Glutamatergic neuron (in vitro differentiated cells): ENCODE measurements at regions not wholly inside any gene's neighbourhood (a gene's known extent, or its start where the extent isn't known, plus 50 kb on each side); places are given as distances from the start of the nearest gene placed in this dataset.
A peak's percentile ranks its signal among the peaks of the same experiment; 100 is the strongest.

Source experiments
- DNase-seq: peaks from one replicate; pipeline ENCODE4 v3.0.0; 2022
- H3K27ac Mint-ChIP-seq: one replicate; pipeline ENCODE4 v1.8.0; 2020; ENCODE audit warnings: mild to moderate bottlenecking, mixed read lengths, inconsistent platforms; ENCODE audit not compliant: unreplicated experiment
- H3K27me3 Mint-ChIP-seq: one replicate; pipeline ENCODE4 v1.8.0; 2020; ENCODE audit warnings: mild to moderate bottlenecking, moderate library complexity, mixed read lengths, inconsistent platforms; ENCODE audit not compliant: unreplicated experiment
- H3K36me3 Mint-ChIP-seq: one replicate; pipeline ENCODE4 v1.8.0; 2020; ENCODE audit warnings: mild to moderate bottlenecking, mixed read lengths, inconsistent platforms; ENCODE audit not compliant: unreplicated experiment
- H3K4me1 Mint-ChIP-seq: one replicate; pipeline ENCODE4 v1.8.0; 2020; ENCODE audit warnings: mild to moderate bottlenecking, low read depth, mixed read lengths, inconsistent platforms; ENCODE audit not compliant: unreplicated experiment
- H3K4me3 Mint-ChIP-seq: one replicate; pipeline ENCODE4 v1.8.0; 2020; ENCODE audit warnings: mild to moderate bottlenecking, mixed read lengths, inconsistent platforms; ENCODE audit not compliant: unreplicated experiment
- H3K9me3 Mint-ChIP-seq: one replicate; pipeline ENCODE4 v1.8.0; 2020; ENCODE audit warnings: mild to moderate bottlenecking, moderate library complexity, mixed read lengths, inconsistent platforms; ENCODE audit not compliant: unreplicated experiment
- CTCF ChIP-seq: fragments of 200-600 bp; sonication (generic); IDR thresholded peaks from one replicate; pipeline ENCODE4 v1.5.0; 2021; ENCODE audit not compliant: partially characterized antibody, unreplicated experiment

DNA sequence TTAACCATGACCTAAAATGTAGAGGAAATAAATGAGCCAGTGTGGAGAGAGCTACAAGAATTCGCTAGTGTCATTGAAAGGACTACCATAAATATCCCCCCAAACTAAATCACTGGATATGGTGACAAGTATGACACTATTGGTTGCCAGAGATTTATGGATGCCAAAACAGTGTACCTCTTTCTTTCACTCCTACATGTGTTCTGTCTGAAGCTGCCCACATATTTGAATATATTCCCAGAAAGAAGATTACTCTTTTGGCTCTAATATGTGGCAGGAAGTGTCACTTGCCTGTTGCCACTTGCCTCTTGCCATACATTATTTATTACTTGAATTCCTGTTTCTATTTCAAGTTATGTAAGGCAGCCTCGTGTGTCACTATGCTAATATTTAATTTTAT, 1573.6 kb downstream of the TECRL start:
- DNase-seq = no peak
- no peaks in the 10 kb centered on the region for H3K27me3 Mint-ChIP-seq
- H3K27ac Mint-ChIP-seq = no peak overlapping the region
- no peaks in the 10 kb centered on the region for H3K9me3 Mint-ChIP-seq
- no peaks in the 10 kb centered on the region for H3K4me1 Mint-ChIP-seq
- H3K4me3 Mint-ChIP-seq = no peak overlapping the region
- peaks cover 4% of the 10 kb centered on the region for H3K36me3 Mint-ChIP-seq
- TF ChIP-seq CTCF = no peak

GRCh38 chr4:62822306-62822705, 1586.9 kb downstream of the TECRL start:
- Mint-ChIP-seq H3K4me1 (peaks cover 9% of the 10 kb centered on the region), H3K9me3 (peaks cover 4% of the 10 kb centered on the region), H3K4me3 (no peak overlapping the region), H3K36me3 (no peaks in the 10 kb centered on the region), H3K27ac (peak overlapping the region; percentile 56), H3K27me3 (no peaks in the 10 kb centered on the region)
- DNase-seq = no peak
- TF ChIP-seq CTCF = no peak

DNA sequence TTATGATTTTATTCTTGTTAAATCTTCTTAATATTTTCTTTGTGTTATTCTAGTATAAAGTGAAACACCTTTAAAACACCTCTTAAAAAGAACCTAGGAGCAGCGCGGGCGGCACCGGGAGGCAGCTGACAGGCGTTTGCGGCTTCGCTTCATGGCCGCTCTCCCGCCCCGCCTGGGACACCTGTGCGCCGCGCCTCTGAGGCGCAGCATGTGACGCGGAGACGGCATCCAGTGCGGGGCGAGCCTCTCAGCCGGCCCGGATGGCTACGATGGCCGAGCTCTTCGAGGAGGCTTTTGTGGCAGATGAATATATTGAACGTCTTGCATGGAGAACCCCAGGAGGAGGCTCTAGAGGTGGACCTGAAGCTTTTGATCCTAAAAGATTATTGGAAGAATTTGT, 1592.7 kb downstream of the TECRL start:
- TF ChIP-seq CTCF = no peak
- H3K27ac Mint-ChIP-seq = no peak overlapping the region
- no peak overlapping the region for H3K4me3 Mint-ChIP-seq
- no peaks in the 10 kb centered on the region for H3K36me3 Mint-ChIP-seq
- DNase-seq = no peak
- no peaks in the 10 kb centered on the region for H3K27me3 Mint-ChIP-seq
- no peaks in the 10 kb centered on the region for H3K4me1 Mint-ChIP-seq
- H3K9me3 Mint-ChIP-seq = no peaks in the 10 kb centered on the region

DNA sequence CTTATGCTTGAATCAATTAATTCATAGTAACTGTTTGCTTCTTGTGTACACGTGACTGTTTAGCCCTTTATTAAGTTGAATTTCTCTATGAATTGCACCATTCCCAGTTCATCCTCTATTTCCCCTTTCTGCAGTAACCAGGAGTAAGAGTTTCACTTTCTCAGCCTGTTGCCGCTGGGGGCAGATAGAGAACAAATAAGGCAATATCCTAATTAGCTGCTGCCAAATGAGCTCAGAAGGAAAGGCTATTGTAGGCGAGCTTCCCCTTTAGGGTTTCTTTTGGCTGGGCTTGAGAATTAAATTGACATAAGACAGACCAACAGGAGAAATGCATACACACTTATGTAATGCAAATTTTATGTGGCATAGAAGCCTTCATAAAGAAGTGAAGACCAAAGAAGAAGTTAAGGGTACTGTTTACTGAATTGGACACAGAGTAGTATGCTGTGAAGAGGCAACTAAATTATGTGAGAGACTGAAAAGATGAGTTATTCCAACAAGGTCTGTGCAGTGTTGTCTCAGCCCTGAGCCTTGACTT, 1594.7 kb downstream of the TECRL start:
- TF ChIP-seq CTCF = no peak
- no peaks in the 10 kb centered on the region for H3K9me3 Mint-ChIP-seq
- H3K27ac Mint-ChIP-seq = no peak overlapping the region
- no peaks in the 10 kb centered on the region for H3K4me1 Mint-ChIP-seq
- H3K36me3 Mint-ChIP-seq = no peaks in the 10 kb centered on the region
- H3K27me3 Mint-ChIP-seq = no peaks in the 10 kb centered on the region
- H3K4me3 Mint-ChIP-seq = no peak overlapping the region
- no peak for DNase-seq

DNA sequence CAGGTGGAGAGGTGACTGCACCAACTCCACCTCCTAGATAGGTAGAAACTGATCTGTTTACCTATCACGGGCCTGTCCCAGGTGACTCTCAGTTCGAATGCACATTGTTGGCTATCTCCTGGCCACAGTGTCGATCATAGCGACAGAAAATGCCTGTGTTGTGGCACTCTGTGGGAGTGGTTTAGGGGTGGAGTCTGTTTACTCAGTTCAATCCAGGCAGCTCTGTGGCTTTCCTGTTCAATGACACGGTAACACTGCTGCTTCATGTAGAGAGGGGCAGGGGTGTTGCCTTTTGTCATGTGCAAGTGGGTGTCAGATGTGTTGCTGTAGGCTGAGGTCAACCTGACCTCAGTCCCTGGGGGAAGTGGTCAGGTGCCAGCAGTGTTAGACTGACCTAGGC, 1602.4 kb downstream of the TECRL start:
- H3K27ac Mint-ChIP-seq = no peak overlapping the region
- no peaks in the 10 kb centered on the region for H3K36me3 Mint-ChIP-seq
- no peaks in the 10 kb centered on the region for H3K9me3 Mint-ChIP-seq
- H3K4me3 Mint-ChIP-seq = no peak overlapping the region
- DNase-seq = no peak
- H3K27me3 Mint-ChIP-seq = no peaks in the 10 kb centered on the region
- H3K4me1 Mint-ChIP-seq = no peaks in the 10 kb centered on the region
- no peak for TF ChIP-seq CTCF
